GM23338 (cell line): ENCODE measurements at regions not wholly inside any gene's neighbourhood (a gene's known extent, or its start where the extent isn't known, plus 50 kb on each side); places are given as distances from the start of the nearest gene placed in this dataset.

Source experiments
- ATAC-seq: fragments of 200-7000 bp; cut with Tn5 transposase; 3 replicates; pipeline ENCODE4 v1.9.1; 2020
- DNase-seq: peaks from one replicate; pipeline ENCODE4 v3.0.0-alpha.2; 2015; ENCODE audit warnings: low spot score
- H2AFZ ChIP-seq: fragments of 200-600 bp; sonication (generic); 2 replicates; pipeline ENCODE4 v1.8.0; 2016; ENCODE audit warnings: antibody characterized with exemption, mild to moderate bottlenecking, moderate library complexity
- H3F3A ChIP-seq: fragments of 200-600 bp; sonication (generic); replicated peaks from 2 replicates; pipeline ENCODE4 v1.8.0; 2017; ENCODE audit warnings: antibody characterized with exemption, mixed run types, low read depth
- H3K27ac ChIP-seq: fragments of 200-600 bp; sonication (generic); 2 replicates; pipeline ENCODE4 v1.6.1; 2016; ENCODE audit warnings: low read depth
- H3K27me3 ChIP-seq: fragments of 200-600 bp; sonication (generic); 2 replicates; pipeline ENCODE4 v1.8.0; 2016; ENCODE audit warnings: mild to moderate bottlenecking, mixed run types, moderate library complexity; ENCODE audit not compliant: insufficient read depth
- H3K36me3 ChIP-seq: fragments of 200-600 bp; sonication (generic); 2 replicates; pipeline ENCODE4 v1.8.0; 2016; ENCODE audit warnings: mild to moderate bottlenecking; ENCODE audit not compliant: insufficient read depth
- H3K4me1 ChIP-seq: fragments of 200-600 bp; sonication (generic); 2 replicates; pipeline ENCODE4 v1.8.0; 2016; ENCODE audit warnings: mild to moderate bottlenecking, moderate library complexity; ENCODE audit not compliant: insufficient read depth
- H3K4me2 ChIP-seq: fragments of 200-600 bp; sonication (generic); 2 replicates; pipeline ENCODE4 v1.7.1; 2017; ENCODE audit warnings: mixed run types
- H3K4me3 ChIP-seq: fragments of 200-600 bp; sonication (generic); 2 replicates; pipeline ENCODE4 v1.6.1; 2016; ENCODE audit warnings: mixed run types
- H3K79me2 ChIP-seq: fragments of 200-600 bp; sonication (generic); replicated peaks from 2 replicates; pipeline ENCODE4 v1.8.0; 2017; ENCODE audit warnings: mild to moderate bottlenecking; ENCODE audit not compliant: insufficient read depth
- H3K9me2 ChIP-seq: fragments of 200-600 bp; sonication (generic); 2 replicates; pipeline ENCODE4 v1.8.0; 2017; ENCODE audit not compliant: insufficient read depth
- H4K20me1 ChIP-seq: fragments of 200-600 bp; sonication (generic); replicated peaks from 2 replicates; pipeline ENCODE4 v1.8.0; 2017; ENCODE audit warnings: mild to moderate bottlenecking; ENCODE audit not compliant: insufficient read depth
- H3K27ac Mint-ChIP-seq: 2 replicates; pipeline ENCODE4 v1.8.0; 2020; ENCODE audit warnings: inconsistent platforms, mild to moderate bottlenecking, moderate library complexity, mixed read lengths
- H3K27me3 Mint-ChIP-seq: 3 replicates; pipeline ENCODE4 v1.8.0; 2022; ENCODE audit warnings: low read depth, mild to moderate bottlenecking, moderate library complexity, mixed read lengths, inconsistent platforms; ENCODE audit not compliant: insufficient read depth, poor library complexity
- H3K36me3 Mint-ChIP-seq: 3 replicates; pipeline ENCODE4 v1.8.0; 2021; ENCODE audit warnings: low read depth, mild to moderate bottlenecking, inconsistent platforms, moderate library complexity, mixed read lengths
- H3K4me1 Mint-ChIP-seq: 3 replicates; pipeline ENCODE4 v1.8.0; 2020; ENCODE audit warnings: mild to moderate bottlenecking, inconsistent platforms, mixed read lengths
- H3K4me3 Mint-ChIP-seq: 3 replicates; pipeline ENCODE4 v1.8.0; 2021; ENCODE audit warnings: moderate library complexity, mild to moderate bottlenecking, inconsistent platforms, mixed read lengths
- H3K9me3 Mint-ChIP-seq: 3 replicates; pipeline ENCODE4 v1.8.0; 2020; ENCODE audit warnings: moderate library complexity, mild to moderate bottlenecking, inconsistent platforms, mixed read lengths
- CREB1 ChIP-seq: fragments of 250-450 bp; sonication (Bioruptor Pico); IDR thresholded peaks from 2 replicates; pipeline ENCODE4 v1.5.0; 2020; ENCODE audit warnings: low read depth, mild to moderate bottlenecking, moderate library complexity
- EZH2 ChIP-seq: fragments of 200-600 bp; sonication (generic); IDR thresholded peaks from one replicate; pipeline ENCODE4 v1.8.0; 2017; ENCODE audit warnings: antibody characterized with exemption, mild to moderate bottlenecking, low read depth; ENCODE audit not compliant: unreplicated experiment
- EZH2phosphoT487 ChIP-seq: fragments of 200-600 bp; sonication (generic); IDR thresholded peaks from one replicate; pipeline ENCODE4 v1.8.1; 2018; ENCODE audit warnings: antibody characterized with exemption; ENCODE audit not compliant: unreplicated experiment
- JUNB ChIP-seq: IDR thresholded peaks from one replicate; pipeline ENCODE4 v1.6.1; 2016; ENCODE audit warnings: antibody characterized with exemption; ENCODE audit not compliant: unreplicated experiment
- NANOG ChIP-seq: IDR thresholded peaks from 2 replicates; pipeline ENCODE4 v1.6.1; 2016; ENCODE audit warnings: antibody characterized with exemption, borderline replicate concordance
- POLR2AphosphoS5 ChIP-seq: IDR thresholded peaks from 2 replicates; pipeline ENCODE4 v1.6.1; 2016; ENCODE audit warnings: antibody characterized with exemption, low read depth
- STAT1 ChIP-seq: IDR thresholded peaks from one replicate; pipeline ENCODE4 v1.6.1; 2016; ENCODE audit warnings: antibody characterized with exemption; ENCODE audit not compliant: unreplicated experiment
- ZNF114 ChIP-seq: fragments of 250-450 bp; sonication (Bioruptor Pico); IDR thresholded peaks from 2 replicates; pipeline ENCODE4 v1.5.0; 2020; ENCODE audit warnings: mild to moderate bottlenecking, moderate library complexity
- ZNF331 ChIP-seq: fragments of 250-450 bp; sonication (Bioruptor Pico); IDR thresholded peaks from 2 replicates; pipeline ENCODE4 v1.5.0; 2020; ENCODE audit warnings: low read depth, mild to moderate bottlenecking, moderate library complexity
- TF ChIP-seq, protein P1 (sequence below): IDR thresholded peaks from 2 replicates; pipeline ENCODE4 v1.6.1; 2016; ENCODE audit warnings: antibody characterized with exemption
- TF ChIP-seq, protein P2 (sequence below), 2 experiments: fragments of 200-600 bp in 1 of 2; sonication (generic) in 1 of 2; conservative IDR thresholded peaks; 2 replicates each; pipeline versions ENCODE4 v1.5.1 to v1.6.1; 2016 to 2017; ENCODE audit warnings: antibody characterized with exemption in 2 of 2, low read depth in 2 of 2, mild to moderate bottlenecking in 2 of 2, moderate library complexity in 1 of 2
- TF ChIP-seq, protein P3 (sequence below): IDR thresholded peaks from one replicate; pipeline ENCODE4 v1.6.1; 2018; ENCODE audit warnings: antibody characterized with exemption; ENCODE audit not compliant: unreplicated experiment
- TF ChIP-seq, protein P4 (sequence below): fragments of 250-450 bp; sonication (Bioruptor Pico); IDR thresholded peaks from 2 replicates; pipeline ENCODE4 v1.5.0; 2020; ENCODE audit warnings: mild to moderate bottlenecking, moderate library complexity

DNA sequence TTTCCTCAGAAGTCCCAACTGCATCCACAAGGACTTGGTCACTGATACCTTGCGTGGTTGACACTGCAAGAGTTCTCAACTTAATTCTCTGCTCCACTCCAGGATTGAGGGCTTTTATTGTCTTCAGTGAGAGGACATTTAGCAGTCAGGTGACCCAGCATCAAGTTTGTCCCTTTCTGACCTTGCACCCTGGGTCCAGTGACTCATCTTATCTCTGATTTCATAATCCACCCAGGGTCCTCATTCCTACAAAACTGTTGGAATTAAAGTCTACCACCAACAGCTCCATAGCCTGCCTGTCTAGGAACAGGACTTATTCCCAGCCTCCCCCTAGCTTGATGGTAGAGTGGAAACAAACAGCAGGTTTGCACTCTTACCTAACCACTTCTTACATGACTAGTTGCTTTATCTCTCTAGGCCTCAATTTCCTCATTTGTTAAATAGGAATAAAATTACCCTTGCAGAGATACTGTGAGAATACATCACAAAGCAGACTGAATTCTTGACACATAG lies 151.3 kb upstream of the LPP start:
- Histone ChIP-seq H4K20me1 (no peaks in the 10 kb centered on the region), H3K27ac (no peak overlapping the region), H3K27me3 (no peaks in the 10 kb centered on the region), H3K4me3 (no peak overlapping the region), H3K9me2 (no peaks in the 10 kb centered on the region), H2AFZ (no peak overlapping the region), H3K4me2 (no peak overlapping the region), H3F3A (no peaks in the 10 kb centered on the region), H3K79me2 (no peaks in the 10 kb centered on the region), H3K36me3 (no peaks in the 10 kb centered on the region), H3K4me1 (peaks cover 36% of the 10 kb centered on the region)
- TF ChIP-seq, protein P1, sequence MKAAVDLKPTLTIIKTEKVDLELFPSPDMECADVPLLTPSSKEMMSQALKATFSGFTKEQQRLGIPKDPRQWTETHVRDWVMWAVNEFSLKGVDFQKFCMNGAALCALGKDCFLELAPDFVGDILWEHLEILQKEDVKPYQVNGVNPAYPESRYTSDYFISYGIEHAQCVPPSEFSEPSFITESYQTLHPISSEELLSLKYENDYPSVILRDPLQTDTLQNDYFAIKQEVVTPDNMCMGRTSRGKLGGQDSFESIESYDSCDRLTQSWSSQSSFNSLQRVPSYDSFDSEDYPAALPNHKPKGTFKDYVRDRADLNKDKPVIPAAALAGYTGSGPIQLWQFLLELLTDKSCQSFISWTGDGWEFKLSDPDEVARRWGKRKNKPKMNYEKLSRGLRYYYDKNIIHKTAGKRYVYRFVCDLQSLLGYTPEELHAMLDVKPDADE, result no peak
- TF ChIP-seq EZH2 (no peak), JUNB (no peak), STAT1 (no peak), POLR2AphosphoS5 (no peak), NANOG (no peak), CREB1 (CRISPR knock-in tag) (no peak), ZNF114 (CRISPR knock-in tag) (no peak), ZNF331 (CRISPR knock-in tag) (no peak), EZH2phosphoT487 (no peak)
- TF ChIP-seq, protein P2, sequence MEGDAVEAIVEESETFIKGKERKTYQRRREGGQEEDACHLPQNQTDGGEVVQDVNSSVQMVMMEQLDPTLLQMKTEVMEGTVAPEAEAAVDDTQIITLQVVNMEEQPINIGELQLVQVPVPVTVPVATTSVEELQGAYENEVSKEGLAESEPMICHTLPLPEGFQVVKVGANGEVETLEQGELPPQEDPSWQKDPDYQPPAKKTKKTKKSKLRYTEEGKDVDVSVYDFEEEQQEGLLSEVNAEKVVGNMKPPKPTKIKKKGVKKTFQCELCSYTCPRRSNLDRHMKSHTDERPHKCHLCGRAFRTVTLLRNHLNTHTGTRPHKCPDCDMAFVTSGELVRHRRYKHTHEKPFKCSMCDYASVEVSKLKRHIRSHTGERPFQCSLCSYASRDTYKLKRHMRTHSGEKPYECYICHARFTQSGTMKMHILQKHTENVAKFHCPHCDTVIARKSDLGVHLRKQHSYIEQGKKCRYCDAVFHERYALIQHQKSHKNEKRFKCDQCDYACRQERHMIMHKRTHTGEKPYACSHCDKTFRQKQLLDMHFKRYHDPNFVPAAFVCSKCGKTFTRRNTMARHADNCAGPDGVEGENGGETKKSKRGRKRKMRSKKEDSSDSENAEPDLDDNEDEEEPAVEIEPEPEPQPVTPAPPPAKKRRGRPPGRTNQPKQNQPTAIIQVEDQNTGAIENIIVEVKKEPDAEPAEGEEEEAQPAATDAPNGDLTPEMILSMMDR (conservative IDR thresholded peaks at IDR 0.05; ENCODE audit: low read depth in 2 of 2), result no peak
- TF ChIP-seq, protein P3, sequence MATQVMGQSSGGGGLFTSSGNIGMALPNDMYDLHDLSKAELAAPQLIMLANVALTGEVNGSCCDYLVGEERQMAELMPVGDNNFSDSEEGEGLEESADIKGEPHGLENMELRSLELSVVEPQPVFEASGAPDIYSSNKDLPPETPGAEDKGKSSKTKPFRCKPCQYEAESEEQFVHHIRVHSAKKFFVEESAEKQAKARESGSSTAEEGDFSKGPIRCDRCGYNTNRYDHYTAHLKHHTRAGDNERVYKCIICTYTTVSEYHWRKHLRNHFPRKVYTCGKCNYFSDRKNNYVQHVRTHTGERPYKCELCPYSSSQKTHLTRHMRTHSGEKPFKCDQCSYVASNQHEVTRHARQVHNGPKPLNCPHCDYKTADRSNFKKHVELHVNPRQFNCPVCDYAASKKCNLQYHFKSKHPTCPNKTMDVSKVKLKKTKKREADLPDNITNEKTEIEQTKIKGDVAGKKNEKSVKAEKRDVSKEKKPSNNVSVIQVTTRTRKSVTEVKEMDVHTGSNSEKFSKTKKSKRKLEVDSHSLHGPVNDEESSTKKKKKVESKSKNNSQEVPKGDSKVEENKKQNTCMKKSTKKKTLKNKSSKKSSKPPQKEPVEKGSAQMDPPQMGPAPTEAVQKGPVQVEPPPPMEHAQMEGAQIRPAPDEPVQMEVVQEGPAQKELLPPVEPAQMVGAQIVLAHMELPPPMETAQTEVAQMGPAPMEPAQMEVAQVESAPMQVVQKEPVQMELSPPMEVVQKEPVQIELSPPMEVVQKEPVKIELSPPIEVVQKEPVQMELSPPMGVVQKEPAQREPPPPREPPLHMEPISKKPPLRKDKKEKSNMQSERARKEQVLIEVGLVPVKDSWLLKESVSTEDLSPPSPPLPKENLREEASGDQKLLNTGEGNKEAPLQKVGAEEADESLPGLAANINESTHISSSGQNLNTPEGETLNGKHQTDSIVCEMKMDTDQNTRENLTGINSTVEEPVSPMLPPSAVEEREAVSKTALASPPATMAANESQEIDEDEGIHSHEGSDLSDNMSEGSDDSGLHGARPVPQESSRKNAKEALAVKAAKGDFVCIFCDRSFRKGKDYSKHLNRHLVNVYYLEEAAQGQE, result no peak
- TF ChIP-seq, protein P4, sequence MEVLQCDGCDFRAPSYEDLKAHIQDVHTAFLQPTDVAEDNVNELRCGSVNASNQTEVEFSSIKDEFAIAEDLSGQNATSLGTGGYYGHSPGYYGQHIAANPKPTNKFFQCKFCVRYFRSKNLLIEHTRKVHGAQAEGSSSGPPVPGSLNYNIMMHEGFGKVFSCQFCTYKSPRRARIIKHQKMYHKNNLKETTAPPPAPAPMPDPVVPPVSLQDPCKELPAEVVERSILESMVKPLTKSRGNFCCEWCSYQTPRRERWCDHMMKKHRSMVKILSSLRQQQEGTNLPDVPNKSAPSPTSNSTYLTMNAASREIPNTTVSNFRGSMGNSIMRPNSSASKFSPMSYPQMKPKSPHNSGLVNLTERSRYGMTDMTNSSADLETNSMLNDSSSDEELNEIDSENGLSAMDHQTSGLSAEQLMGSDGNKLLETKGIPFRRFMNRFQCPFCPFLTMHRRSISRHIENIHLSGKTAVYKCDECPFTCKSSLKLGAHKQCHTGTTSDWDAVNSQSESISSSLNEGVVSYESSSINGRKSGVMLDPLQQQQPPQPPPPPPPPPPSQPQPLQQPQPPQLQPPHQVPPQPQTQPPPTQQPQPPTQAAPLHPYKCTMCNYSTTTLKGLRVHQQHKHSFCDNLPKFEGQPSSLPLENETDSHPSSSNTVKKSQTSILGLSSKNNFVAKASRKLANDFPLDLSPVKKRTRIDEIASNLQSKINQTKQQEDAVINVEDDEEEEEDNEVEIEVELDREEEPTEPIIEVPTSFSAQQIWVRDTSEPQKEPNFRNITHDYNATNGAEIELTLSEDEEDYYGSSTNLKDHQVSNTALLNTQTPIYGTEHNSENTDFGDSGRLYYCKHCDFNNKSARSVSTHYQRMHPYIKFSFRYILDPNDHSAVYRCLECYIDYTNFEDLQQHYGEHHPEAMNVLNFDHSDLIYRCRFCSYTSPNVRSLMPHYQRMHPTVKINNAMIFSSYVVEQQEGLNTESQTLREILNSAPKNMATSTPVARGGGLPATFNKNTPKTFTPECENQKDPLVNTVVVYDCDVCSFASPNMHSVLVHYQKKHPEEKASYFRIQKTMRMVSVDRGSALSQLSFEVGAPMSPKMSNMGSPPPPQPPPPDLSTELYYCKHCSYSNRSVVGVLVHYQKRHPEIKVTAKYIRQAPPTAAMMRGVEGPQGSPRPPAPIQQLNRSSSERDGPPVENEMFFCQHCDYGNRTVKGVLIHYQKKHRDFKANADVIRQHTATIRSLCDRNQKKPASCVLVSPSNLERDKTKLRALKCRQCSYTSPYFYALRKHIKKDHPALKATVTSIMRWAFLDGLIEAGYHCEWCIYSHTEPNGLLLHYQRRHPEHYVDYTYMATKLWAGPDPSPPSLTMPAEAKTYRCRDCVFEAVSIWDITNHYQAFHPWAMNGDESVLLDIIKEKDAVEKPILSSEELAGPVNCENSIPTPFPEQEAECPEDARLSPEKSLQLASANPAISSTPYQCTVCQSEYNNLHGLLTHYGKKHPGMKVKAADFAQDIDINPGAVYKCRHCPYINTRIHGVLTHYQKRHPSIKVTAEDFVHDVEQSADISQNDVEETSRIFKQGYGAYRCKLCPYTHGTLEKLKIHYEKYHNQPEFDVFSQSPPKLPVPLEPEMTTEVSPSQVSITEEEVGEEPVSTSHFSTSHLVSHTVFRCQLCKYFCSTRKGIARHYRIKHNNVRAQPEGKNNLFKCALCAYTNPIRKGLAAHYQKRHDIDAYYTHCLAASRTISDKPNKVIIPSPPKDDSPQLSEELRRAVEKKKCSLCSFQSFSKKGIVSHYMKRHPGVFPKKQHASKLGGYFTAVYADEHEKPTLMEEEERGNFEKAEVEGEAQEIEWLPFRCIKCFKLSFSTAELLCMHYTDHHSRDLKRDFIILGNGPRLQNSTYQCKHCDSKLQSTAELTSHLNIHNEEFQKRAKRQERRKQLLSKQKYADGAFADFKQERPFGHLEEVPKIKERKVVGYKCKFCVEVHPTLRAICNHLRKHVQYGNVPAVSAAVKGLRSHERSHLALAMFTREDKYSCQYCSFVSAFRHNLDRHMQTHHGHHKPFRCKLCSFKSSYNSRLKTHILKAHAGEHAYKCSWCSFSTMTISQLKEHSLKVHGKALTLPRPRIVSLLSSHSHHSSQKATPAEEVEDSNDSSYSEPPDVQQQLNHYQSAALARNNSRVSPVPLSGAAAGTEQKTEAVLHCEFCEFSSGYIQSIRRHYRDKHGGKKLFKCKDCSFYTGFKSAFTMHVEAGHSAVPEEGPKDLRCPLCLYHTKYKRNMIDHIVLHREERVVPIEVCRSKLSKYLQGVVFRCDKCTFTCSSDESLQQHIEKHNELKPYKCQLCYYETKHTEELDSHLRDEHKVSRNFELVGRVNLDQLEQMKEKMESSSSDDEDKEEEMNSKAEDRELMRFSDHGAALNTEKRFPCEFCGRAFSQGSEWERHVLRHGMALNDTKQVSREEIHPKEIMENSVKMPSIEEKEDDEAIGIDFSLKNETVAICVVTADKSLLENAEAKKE (CRISPR knock-in tag), result no peak
- DNase-seq, result no peak
- Mint-ChIP-seq H3K4me1 (peaks cover 30% of the 10 kb centered on the region), H3K36me3 (no peaks in the 10 kb centered on the region), H3K27me3 (peaks cover 3% of the 10 kb centered on the region), H3K9me3 (no peaks in the 10 kb centered on the region), H3K4me3 (no peak overlapping the region), H3K27ac (no peak overlapping the region)
- no peak for ATAC-seq
